H9 (cell line): ENCODE measurements at regions not wholly inside any gene's neighbourhood (a gene's known extent, or its start where the extent isn't known, plus 50 kb on each side); places are given as distances from the start of the nearest gene placed in this dataset.

Source experiments
- DNase-seq: peaks from one replicate; pipeline ENCODE4 v3.0.0-alpha.2; 2017
- H2AFZ ChIP-seq: one replicate; pipeline ENCODE4 v1.6.1; 2013; ENCODE audit warnings: mild to moderate bottlenecking, low read length, control low read depth, moderate library complexity
- H2AK5ac ChIP-seq: 2 replicates; pipeline ENCODE4 v1.6.1; 2013; ENCODE audit warnings: low read length, control low read depth, mixed read lengths; ENCODE audit not compliant: insufficient read length
- H2BK120ac ChIP-seq: one replicate; pipeline ENCODE4 v1.6.1; 2013; ENCODE audit warnings: low read depth, mild to moderate bottlenecking, low read length, control low read depth, inconsistent platforms; ENCODE audit not compliant: poor library complexity, severe bottlenecking
- H2BK12ac ChIP-seq: 2 replicates; pipeline ENCODE4 v1.6.1; 2013; ENCODE audit warnings: low read length, control low read depth, mixed read lengths, low read depth; ENCODE audit not compliant: insufficient read length
- H2BK15ac ChIP-seq: 2 replicates; pipeline ENCODE4 v1.6.1; 2013; ENCODE audit warnings: low read depth, low read length, control low read depth
- H2BK20ac ChIP-seq: one replicate; pipeline ENCODE4 v1.6.1; 2013; ENCODE audit warnings: low read depth, mild to moderate bottlenecking, low read length, control low read depth, inconsistent platforms; ENCODE audit not compliant: poor library complexity, severe bottlenecking
- H2BK5ac ChIP-seq: 2 replicates; pipeline ENCODE4 v1.6.1; 2013; ENCODE audit warnings: low read length, control low read depth, mixed read lengths; ENCODE audit not compliant: insufficient read length
- H3K14ac ChIP-seq: 2 replicates; pipeline ENCODE4 v1.6.1; 2013; ENCODE audit warnings: low read length, control low read depth; ENCODE audit not compliant: insufficient read depth
- H3K18ac ChIP-seq: 2 replicates; pipeline ENCODE4 v1.6.1; 2013; ENCODE audit warnings: low read depth, mild to moderate bottlenecking, mixed read lengths, low read length, control low read depth; ENCODE audit not compliant: insufficient read length
- H3K23ac ChIP-seq: 2 replicates; pipeline ENCODE4 v1.6.1; 2013; ENCODE audit warnings: low read length, control low read depth, mixed read lengths, low read depth; ENCODE audit not compliant: insufficient read length
- H3K23me2 ChIP-seq: 2 replicates; pipeline ENCODE4 v1.6.1; 2013; ENCODE audit warnings: low read depth, mild to moderate bottlenecking, mixed read lengths, low read length, control low read depth; ENCODE audit not compliant: insufficient read length, poor library complexity, severe bottlenecking
- H3K27ac ChIP-seq: 2 replicates; pipeline ENCODE4 v1.5.1; 2013; ENCODE audit warnings: low read length, control low read depth, mixed read lengths, low read depth; ENCODE audit not compliant: insufficient read length
- H3K27me3 ChIP-seq: 2 replicates; pipeline ENCODE4 v1.6.1; 2013; ENCODE audit warnings: low read length, control low read depth, inconsistent platforms; ENCODE audit not compliant: insufficient read depth
- H3K4ac ChIP-seq: 2 replicates; pipeline ENCODE4 v1.6.1; 2013; ENCODE audit warnings: low read depth, mild to moderate bottlenecking, control low read depth, inconsistent platforms, low read length, moderate library complexity
- H3K4me1 ChIP-seq: 2 replicates; pipeline ENCODE4 v1.6.1; 2013; ENCODE audit warnings: low read length, control low read depth, inconsistent platforms; ENCODE audit not compliant: insufficient read depth
- H3K4me2 ChIP-seq: 2 replicates; pipeline ENCODE4 v1.6.1; 2013; ENCODE audit warnings: low read length, control low read depth, mixed read lengths; ENCODE audit not compliant: insufficient read length, insufficient read depth
- H3K56ac ChIP-seq: 2 replicates; pipeline ENCODE4 v1.6.1; 2013; ENCODE audit warnings: low read depth, mild to moderate bottlenecking, mixed read lengths, low read length, control low read depth; ENCODE audit not compliant: insufficient read length
- H3K79me1 ChIP-seq: 2 replicates; pipeline ENCODE4 v1.6.1; 2013; ENCODE audit warnings: low read depth, mild to moderate bottlenecking, moderate library complexity, low read length, control low read depth, inconsistent platforms; ENCODE audit not compliant: insufficient read depth, poor library complexity, severe bottlenecking
- H3K79me2 ChIP-seq: 2 replicates; pipeline ENCODE4 v1.6.1; 2013; ENCODE audit warnings: low read length, control low read depth, inconsistent platforms; ENCODE audit not compliant: insufficient read depth
- H3K9ac ChIP-seq: 2 replicates; pipeline ENCODE4 v1.6.1; 2013; ENCODE audit warnings: low read length, control low read depth, mixed read lengths; ENCODE audit not compliant: insufficient read length; ENCODE audit errors: extremely low read depth
- H3K9me3 ChIP-seq: one replicate; pipeline ENCODE4 v1.6.1; 2013; ENCODE audit warnings: low read depth, low read length, inconsistent platforms; ENCODE audit not compliant: control insufficient read depth
- H3T11ph ChIP-seq: one replicate; pipeline ENCODE4 v1.6.1; 2013; ENCODE audit warnings: mild to moderate bottlenecking, low read length, control low read depth, inconsistent platforms
- H4K20me1 ChIP-seq: one replicate; pipeline ENCODE4 v1.6.1; 2013; ENCODE audit not compliant: control insufficient read depth, insufficient read length, insufficient read depth
- H4K5ac ChIP-seq: 2 replicates; pipeline ENCODE4 v1.6.1; 2013; ENCODE audit warnings: low read depth, mild to moderate bottlenecking, mixed read lengths, low read length, control low read depth; ENCODE audit not compliant: insufficient read length
- H4K8ac ChIP-seq: replicated peaks from 2 replicates; pipeline ENCODE4 v1.6.1; 2013; ENCODE audit warnings: low read length, control low read depth, mixed read lengths, low read depth; ENCODE audit not compliant: insufficient read length
- H4K91ac ChIP-seq: 2 replicates; pipeline ENCODE4 v1.6.1; 2013; ENCODE audit warnings: low read depth, mild to moderate bottlenecking, moderate library complexity, mixed read lengths, low read length, control low read depth; ENCODE audit not compliant: insufficient read length
- H3K27ac Mint-ChIP-seq, 3 experiments: 2 replicates in 2 of 3; 3 replicates in 1 of 3; pipeline ENCODE4 v1.8.0; 2020 to 2021; ENCODE audit warnings: mixed read lengths in 3 of 3, mild to moderate bottlenecking in 1 of 3, moderate library complexity in 1 of 3
- H3K27me3 Mint-ChIP-seq: 2 replicates; pipeline ENCODE4 v1.8.0; 2021; ENCODE audit warnings: low read depth, mild to moderate bottlenecking, moderate library complexity, mixed read lengths
- H3K36me3 Mint-ChIP-seq, 3 experiments: 2 replicates in 2 of 3; 3 replicates in 1 of 3; pipeline ENCODE4 v1.8.0; 2020 to 2021; ENCODE audit warnings: low read depth in 3 of 3, mixed read lengths in 3 of 3; ENCODE audit not compliant: insufficient read depth in 1 of 3
- H3K4me1 Mint-ChIP-seq, 2 experiments: 2 replicates each; pipeline ENCODE4 v1.8.0; 2020; ENCODE audit warnings: mixed read lengths in 2 of 2
- H3K4me3 Mint-ChIP-seq, 2 experiments: 2 replicates in 1 of 2; 3 replicates in 1 of 2; pipeline ENCODE4 v1.8.0; 2020 to 2021; ENCODE audit warnings: mild to moderate bottlenecking in 2 of 2, mixed read lengths in 2 of 2, moderate library complexity in 1 of 2
- H3K9me3 Mint-ChIP-seq, 2 experiments: 2 replicates in 1 of 2; 3 replicates in 1 of 2; pipeline ENCODE4 v1.8.0; 2020; ENCODE audit warnings: mild to moderate bottlenecking in 2 of 2, mixed read lengths in 2 of 2, moderate library complexity in 1 of 2
- CTCF ChIP-seq: fragments of 200-600 bp; sonication (generic); conservative IDR thresholded peaks from 3 replicates; pipeline ENCODE4 v1.8.0; 2021; ENCODE audit warnings: antibody characterized with exemption, mild to moderate bottlenecking
- WGBS: extraction: QIAGEN DNeasy Blood & Tissue Kit; methylation state at CpG from one replicate; pipeline ENCODE4 v1.1.7; 2013; ENCODE audit warnings: missing lambda C conversion rate, low lambda C conversion rate, mixed read lengths; ENCODE audit not compliant: insufficient read length; ENCODE audit errors: extremely low coverage; 5-methylcytosine and 5-hydroxymethylcytosine counted together

GRCh38 chr4:4783847-4784246 is 75.6 kb upstream of the MSX1 start:
- no peak overlapping the region for H3K27ac ChIP-seq
- Mint-ChIP-seq H3K4me3 (no peak overlapping the region), H3K36me3 (peaks cover 3 to 15% (median 8%) of the 10 kb centered on the region in 3 experiments), H3K27ac (no peak overlapping the region), H3K4me1 (peaks cover 12 to 22% of the 10 kb centered on the region in 2 experiments), H3K9me3 (peaks cover 13 to 14% of the 10 kb centered on the region in 2 experiments), H3K27me3 (peaks cover 70% of the 10 kb centered on the region)
- no peaks in the 10 kb centered on the region for H3K23me2 ChIP-seq
- H3K27me3 ChIP-seq: no peaks in the 10 kb centered on the region
- no peak overlapping the region for H3K56ac ChIP-seq
- H3K79me2 ChIP-seq: no peaks in the 10 kb centered on the region
- H3K23ac ChIP-seq: no peak overlapping the region
- H3K18ac ChIP-seq: no peak overlapping the region
- H4K5ac ChIP-seq: no peak overlapping the region
- H2BK12ac ChIP-seq: no peak overlapping the region
- no peak overlapping the region for H2BK20ac ChIP-seq
- no peak overlapping the region for H4K91ac ChIP-seq
- no peak overlapping the region for H3T11ph ChIP-seq
- H2AFZ ChIP-seq: no peak overlapping the region
- no peaks in the 10 kb centered on the region for H3K79me1 ChIP-seq
- no peaks in the 10 kb centered on the region for H4K20me1 ChIP-seq
- no peak overlapping the region for H2BK5ac ChIP-seq
- no peak overlapping the region for H2BK120ac ChIP-seq
- TF ChIP-seq CTCF: no peak
- no peak overlapping the region for H3K4ac ChIP-seq
- no peaks in the 10 kb centered on the region for H3K4me1 ChIP-seq
- H2BK15ac ChIP-seq: no peak overlapping the region
- H3K14ac ChIP-seq: no peak overlapping the region
- no peaks in the 10 kb centered on the region for H3K9me3 ChIP-seq
- WGBS: no CpG with 5 or more reads among the region's 8 CpGs
- no peak overlapping the region for H4K8ac ChIP-seq
- no peak overlapping the region for H3K9ac ChIP-seq
- H3K4me2 ChIP-seq: no peak overlapping the region
- no peak for DNase-seq
- no peak overlapping the region for H2AK5ac ChIP-seq
